Lower lobe of right lung (tissue), 2 donors: ENCODE measurements at regions not wholly inside any gene's neighbourhood (a gene's known extent, or its start where the extent isn't known, plus 50 kb on each side); places are given as distances from the start of the nearest gene placed in this dataset.

Experiments
- ATAC-seq, 2 donors: fragments of 200-7000 bp; cut with Tn5 transposase; one replicate each; pipeline ENCODE4 v1.9.1; 2020 to 2022; ENCODE audit warnings: mild to moderate bottlenecking in 2 of 2, moderate library complexity in 2 of 2
- DNase-seq: peaks from one replicate; pipeline ENCODE4 v3.0.0-alpha.2; 2020
- H3K27ac ChIP-seq: fragments of 200-600 bp; one replicate; pipeline ENCODE4 v1.8.0; 2022
- H3K27me3 ChIP-seq: fragments of 200-600 bp; one replicate; pipeline ENCODE4 v1.8.0; 2022; ENCODE audit warnings: low read depth
- H3K36me3 ChIP-seq: fragments of 200-600 bp; one replicate; pipeline ENCODE4 v1.8.0; 2022; ENCODE audit warnings: mild to moderate bottlenecking
- H3K4me1 ChIP-seq: fragments of 200-600 bp; one replicate; pipeline ENCODE4 v1.8.0; 2022
- H3K4me3 ChIP-seq: fragments of 200-600 bp; one replicate; pipeline ENCODE4 v1.8.0; 2022; ENCODE audit warnings: mild to moderate bottlenecking
- H3K9me3 ChIP-seq: fragments of 200-600 bp; one replicate; pipeline ENCODE4 v1.8.0; 2022
- intact Hi-C: fragments of 100-400 bp; cut with DNase I; formaldehyde crosslinking; loops from one replicate; pipeline ENCODE4 v1.11.0; 2022
- TF ChIP-seq, protein P1 (sequence below): fragments of 200-600 bp; IDR thresholded peaks from one replicate; pipeline ENCODE4 v1.8.0; 2022; ENCODE audit warnings: antibody characterized with exemption, mild to moderate bottlenecking
- donor health status: DM: no; HTN: yes; CAD: no; lungs with severe emphysema.

DNA sequence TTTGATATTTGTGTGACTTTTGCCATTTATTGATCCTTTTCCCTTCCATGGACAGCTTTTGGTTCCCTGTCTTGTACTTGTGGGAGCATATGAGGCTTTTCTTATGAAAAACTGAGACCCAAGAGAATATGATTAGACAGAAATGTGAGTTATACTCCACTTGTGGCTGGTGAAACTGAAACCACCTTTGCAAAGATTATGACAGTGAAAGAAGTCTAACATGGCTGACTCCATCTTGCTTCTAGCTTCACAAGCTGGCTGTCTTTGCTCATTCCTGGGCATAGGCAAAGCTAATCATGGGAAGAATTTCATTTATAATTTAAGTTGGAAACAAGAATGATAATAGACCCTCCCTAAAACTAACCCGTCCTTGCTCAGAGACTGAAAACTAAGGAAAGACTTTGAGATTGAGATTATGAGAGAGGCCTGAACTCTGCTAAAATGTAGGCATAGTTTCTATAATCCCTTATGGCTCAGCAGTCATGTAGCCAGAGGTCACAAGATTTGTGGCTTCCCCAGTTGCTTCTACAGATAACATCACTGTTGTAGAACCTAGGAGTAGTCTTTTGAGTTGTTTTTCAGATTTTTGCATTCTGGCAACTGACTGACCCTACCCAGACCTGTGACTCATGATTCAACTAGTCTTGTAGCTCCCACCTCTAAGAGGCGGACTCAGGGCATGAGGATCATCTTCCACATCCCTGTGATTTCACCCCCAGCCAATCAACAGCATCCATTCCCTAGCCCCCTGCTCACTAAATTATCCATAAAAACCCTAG, 50.9 kb upstream of the CD2AP start:
- H3K27ac ChIP-seq, result no peak overlapping the region
- H3K36me3 ChIP-seq, result no peaks in the 10 kb centered on the region
- no peak for ATAC-seq
- H3K9me3 ChIP-seq, result peaks cover 12% of the 10 kb centered on the region
- H3K4me3 ChIP-seq, result no peak overlapping the region
- H3K27me3 ChIP-seq, result no peaks in the 10 kb centered on the region
- DNase-seq, result no peak
- no peaks in the 10 kb centered on the region for H3K4me1 ChIP-seq
- TF ChIP-seq, protein P1, sequence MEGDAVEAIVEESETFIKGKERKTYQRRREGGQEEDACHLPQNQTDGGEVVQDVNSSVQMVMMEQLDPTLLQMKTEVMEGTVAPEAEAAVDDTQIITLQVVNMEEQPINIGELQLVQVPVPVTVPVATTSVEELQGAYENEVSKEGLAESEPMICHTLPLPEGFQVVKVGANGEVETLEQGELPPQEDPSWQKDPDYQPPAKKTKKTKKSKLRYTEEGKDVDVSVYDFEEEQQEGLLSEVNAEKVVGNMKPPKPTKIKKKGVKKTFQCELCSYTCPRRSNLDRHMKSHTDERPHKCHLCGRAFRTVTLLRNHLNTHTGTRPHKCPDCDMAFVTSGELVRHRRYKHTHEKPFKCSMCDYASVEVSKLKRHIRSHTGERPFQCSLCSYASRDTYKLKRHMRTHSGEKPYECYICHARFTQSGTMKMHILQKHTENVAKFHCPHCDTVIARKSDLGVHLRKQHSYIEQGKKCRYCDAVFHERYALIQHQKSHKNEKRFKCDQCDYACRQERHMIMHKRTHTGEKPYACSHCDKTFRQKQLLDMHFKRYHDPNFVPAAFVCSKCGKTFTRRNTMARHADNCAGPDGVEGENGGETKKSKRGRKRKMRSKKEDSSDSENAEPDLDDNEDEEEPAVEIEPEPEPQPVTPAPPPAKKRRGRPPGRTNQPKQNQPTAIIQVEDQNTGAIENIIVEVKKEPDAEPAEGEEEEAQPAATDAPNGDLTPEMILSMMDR, result no peak
- intact Hi-C loops, result no loop called here

DNA sequence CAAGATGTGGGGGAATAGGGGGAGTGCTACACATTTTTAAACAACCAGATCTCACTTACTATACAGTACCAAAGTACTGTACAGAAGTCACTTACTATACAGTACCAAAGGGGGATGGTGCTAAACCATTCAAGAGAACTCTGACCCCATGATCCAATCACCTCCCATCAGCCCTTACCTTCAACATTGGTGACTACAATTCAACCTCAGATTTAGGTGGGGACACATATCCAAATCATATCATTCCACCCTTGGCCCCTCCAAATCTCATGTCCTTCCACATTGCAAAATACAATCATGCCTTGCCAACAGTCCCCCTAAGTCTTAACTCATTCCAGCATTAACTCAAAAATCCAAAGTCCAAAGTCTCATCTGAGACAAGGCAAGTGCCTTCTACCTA, 49.9 kb upstream of the CD2AP start:
- H3K9me3 ChIP-seq, result peaks cover 12% of the 10 kb centered on the region
- DNase-seq, result no peak
- H3K27me3 ChIP-seq, result no peaks in the 10 kb centered on the region
- ATAC-seq, result no peak
- intact Hi-C loops, result no loop called here
- no peaks in the 10 kb centered on the region for H3K36me3 ChIP-seq
- H3K27ac ChIP-seq, result no peak overlapping the region
- TF ChIP-seq, protein P1, result no peak
- H3K4me1 ChIP-seq, result no peaks in the 10 kb centered on the region
- H3K4me3 ChIP-seq, result no peak overlapping the region
